Breast epithelium (tissue), 3 donors: ENCODE measurements at regions not wholly inside any gene's neighbourhood (a gene's known extent, or its start where the extent isn't known, plus 50 kb on each side); places are given as distances from the start of the nearest gene placed in this dataset.

ENCODE experiments used
- POLR2A ChIP-seq: fragments of 450-650 bp; IDR thresholded peaks from one replicate; pipeline ENCODE4 v1.6.1; 2016; ENCODE audit warnings: antibody characterized with exemption, mild to moderate bottlenecking, moderate library complexity
- POLR2AphosphoS5 ChIP-seq, 3 donors: sonication (generic); formaldehyde crosslinking; IDR thresholded peaks; one replicate each; pipeline ENCODE4 v1.6.1; 2017; ENCODE audit warnings: antibody characterized with exemption in 3 of 3
- TF ChIP-seq, protein P1 (sequence below), 3 donors: fragments of 450-650 bp; IDR thresholded peaks; one replicate each; pipeline ENCODE4 v1.5.1; 2016 to 2017; ENCODE audit warnings: antibody characterized with exemption in 3 of 3, mild to moderate bottlenecking in 3 of 3, moderate library complexity in 3 of 3

DNA sequence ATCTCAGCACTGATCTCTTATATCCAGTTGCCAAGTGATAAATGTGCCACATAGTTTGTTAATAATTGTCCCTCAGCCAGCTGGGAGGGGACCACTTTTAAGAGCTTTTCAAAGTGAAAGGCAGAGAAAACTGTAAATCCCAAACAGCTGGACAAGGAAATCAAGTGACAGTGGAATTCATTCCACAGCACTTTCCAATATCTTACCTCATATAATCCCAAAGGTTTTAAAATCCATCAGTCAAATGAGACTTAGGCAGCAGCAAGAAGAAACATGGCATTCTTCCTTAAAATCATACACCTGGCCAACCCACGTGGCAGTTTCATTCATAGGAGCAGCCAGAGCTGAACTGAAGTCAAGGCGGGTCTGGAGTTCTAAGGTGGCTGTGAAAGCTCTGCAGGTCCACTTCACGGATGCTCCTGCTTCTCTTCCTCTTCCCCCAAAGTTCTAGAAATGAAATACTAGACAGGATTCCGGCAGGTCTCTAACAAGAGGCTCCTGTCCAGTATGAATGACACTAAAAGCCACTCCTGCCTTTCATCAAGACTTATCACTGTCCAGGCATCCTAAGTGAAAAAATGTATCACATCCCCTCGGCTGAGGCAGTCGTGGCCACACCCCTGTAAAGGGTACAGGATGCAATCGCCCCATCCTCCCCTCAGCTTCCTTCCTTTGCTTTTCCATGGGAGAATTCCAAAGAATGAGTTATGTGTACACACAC is 190.4 kb upstream of the STK17B start:
- TF ChIP-seq POLR2AphosphoS5 (IDR thresholded peaks at IDR 0.05) (no peak), POLR2A (no peak)
- TF ChIP-seq, protein P1, sequence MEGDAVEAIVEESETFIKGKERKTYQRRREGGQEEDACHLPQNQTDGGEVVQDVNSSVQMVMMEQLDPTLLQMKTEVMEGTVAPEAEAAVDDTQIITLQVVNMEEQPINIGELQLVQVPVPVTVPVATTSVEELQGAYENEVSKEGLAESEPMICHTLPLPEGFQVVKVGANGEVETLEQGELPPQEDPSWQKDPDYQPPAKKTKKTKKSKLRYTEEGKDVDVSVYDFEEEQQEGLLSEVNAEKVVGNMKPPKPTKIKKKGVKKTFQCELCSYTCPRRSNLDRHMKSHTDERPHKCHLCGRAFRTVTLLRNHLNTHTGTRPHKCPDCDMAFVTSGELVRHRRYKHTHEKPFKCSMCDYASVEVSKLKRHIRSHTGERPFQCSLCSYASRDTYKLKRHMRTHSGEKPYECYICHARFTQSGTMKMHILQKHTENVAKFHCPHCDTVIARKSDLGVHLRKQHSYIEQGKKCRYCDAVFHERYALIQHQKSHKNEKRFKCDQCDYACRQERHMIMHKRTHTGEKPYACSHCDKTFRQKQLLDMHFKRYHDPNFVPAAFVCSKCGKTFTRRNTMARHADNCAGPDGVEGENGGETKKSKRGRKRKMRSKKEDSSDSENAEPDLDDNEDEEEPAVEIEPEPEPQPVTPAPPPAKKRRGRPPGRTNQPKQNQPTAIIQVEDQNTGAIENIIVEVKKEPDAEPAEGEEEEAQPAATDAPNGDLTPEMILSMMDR (IDR thresholded peaks at IDR 0.05): no peak
